GM21390 (cell line): ENCODE measurements at regions not wholly inside any gene's neighbourhood (a gene's known extent, or its start where the extent isn't known, plus 50 kb on each side); places are given as distances from the start of the nearest gene placed in this dataset.

Experiments used
- ATAC-seq: cut with Tn5 transposase; IDR thresholded peaks from one replicate; pipeline ENCODE4 v1.9.1; 2021; ENCODE audit not compliant: unreplicated experiment

- ATAC-seq: no peak
These were observed 195.4 kb upstream of the ZMIZ1 start for GRCh38 chr10:78873413-78873812.

DNA sequence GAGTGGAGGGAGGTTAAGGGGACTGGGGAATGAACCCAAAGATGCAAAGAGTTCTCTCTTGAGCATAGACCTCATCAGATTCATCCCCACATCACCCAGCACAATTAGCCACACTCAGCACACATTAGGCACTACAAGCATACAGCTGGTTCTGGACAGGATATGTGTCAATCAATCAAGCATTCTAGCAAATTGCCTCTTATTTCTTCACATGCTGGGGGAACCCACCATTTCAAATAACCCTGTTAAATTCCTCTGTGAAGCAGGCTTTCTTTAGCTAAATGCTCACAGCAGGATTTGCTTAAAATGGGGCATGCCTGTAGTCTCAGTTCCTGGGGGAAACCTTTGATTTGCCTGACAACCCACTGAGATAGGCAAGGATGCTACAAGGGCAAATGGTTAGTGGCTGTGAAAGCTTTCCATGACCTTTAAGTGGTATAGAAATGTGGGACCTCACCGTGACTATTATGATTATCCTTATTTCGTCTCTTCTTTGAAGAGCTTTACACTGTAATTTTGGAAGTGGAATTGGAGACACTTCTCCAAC, 193.4 kb upstream of the ZMIZ1 start:
- ATAC-seq: no peak

GRCh38 chr10:78875932-78876331, 192.8 kb upstream of the ZMIZ1 start:
- no peak for ATAC-seq

GRCh38 chr10:78876449-78876848, 192.3 kb upstream of the ZMIZ1 start:
- ATAC-seq: no peak

DNA sequence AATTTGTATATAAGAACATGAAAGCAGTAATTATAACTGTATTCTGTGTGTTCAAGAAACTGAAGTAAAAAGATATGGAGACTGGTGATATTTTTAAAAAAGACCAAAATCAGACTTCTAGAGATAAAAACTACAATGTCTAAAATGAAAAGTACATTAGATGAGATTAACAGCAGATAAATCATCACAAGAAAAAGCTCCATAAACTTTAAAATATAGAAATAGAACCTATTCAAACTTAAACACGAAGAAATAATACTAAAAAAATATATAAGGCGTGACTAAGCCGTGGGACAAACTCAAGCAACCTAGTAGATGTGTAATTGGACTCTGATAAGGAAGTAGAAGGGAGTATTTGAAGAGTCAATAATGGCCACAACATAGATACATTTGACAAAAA, 189.1 kb upstream of the ZMIZ1 start:
- no peak for ATAC-seq

DNA sequence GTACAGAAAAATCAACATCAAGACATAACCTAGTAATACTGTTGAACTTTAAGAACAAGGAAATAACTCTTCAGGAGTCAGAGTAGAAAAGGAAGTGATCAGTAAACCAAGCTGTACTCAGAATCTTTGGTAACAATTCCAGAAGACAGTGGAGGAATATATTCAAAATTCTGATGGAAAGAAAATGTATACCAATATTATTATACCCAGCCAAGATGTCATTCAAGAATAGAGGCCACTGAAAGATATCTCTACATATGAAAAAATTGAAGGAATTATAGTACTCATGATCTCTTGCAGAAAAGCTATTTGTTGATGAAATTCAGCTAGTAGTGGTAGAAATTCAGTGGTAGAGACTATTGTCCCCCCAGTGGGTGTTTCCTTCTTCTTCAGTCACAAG, 182.6 kb upstream of the ZMIZ1 start:
- ATAC-seq: no peak

DNA sequence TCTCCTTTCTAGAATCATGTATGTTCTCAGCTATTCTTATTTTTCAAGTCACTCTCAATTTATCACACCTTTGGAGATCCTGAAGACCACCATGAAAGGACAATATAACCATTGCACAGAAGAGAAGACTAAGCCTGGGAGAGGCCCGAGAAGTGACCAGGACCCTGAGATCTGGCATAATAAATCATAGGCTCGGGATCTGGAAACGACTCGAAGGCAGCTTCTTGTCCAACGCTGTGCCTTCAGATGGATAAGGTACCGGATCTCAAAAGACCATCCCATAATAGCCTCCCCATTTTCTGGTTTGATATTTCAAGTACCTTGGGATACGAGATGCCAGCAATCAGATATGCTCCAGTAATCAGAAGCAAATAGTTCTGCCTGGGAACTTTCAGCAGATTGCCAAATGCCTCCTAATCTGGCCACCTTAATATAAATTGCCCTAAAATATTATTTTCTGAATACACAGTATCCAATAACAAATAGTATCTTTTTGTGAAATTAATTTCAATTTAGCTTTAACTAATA, 179.2 kb upstream of the ZMIZ1 start:
- ATAC-seq: no peak

GRCh38 chr10:78890506-78890905, 178.3 kb upstream of the ZMIZ1 start:
- ATAC-seq: no peak

DNA sequence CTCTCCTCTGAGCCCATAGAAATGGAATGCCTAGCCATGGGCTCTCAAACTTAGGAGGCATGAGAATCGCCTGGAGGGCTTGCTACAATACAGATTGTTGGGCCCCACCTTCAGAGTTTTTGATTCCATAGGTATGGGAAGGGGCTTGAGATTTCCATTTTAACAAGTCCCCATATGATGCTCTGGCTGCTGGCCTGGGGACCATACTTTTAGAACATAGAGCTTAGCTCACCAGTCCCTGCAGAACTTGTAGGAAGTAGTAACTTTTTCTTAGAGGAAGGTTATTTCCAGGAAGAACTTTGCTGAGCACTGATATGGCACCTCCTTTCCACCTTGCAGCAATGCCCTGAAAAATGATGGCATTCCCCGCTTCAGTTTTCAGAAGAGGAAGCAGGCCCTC, 177.0 kb upstream of the ZMIZ1 start:
- no peak for ATAC-seq

GRCh38 chr10:78892338-78893176, 176.2 kb upstream of the ZMIZ1 start:
- ATAC-seq: no peak

- ATAC-seq: no peak
These were observed 175.5 kb upstream of the ZMIZ1 start for GRCh38 chr10:78893217-78893616.

DNA sequence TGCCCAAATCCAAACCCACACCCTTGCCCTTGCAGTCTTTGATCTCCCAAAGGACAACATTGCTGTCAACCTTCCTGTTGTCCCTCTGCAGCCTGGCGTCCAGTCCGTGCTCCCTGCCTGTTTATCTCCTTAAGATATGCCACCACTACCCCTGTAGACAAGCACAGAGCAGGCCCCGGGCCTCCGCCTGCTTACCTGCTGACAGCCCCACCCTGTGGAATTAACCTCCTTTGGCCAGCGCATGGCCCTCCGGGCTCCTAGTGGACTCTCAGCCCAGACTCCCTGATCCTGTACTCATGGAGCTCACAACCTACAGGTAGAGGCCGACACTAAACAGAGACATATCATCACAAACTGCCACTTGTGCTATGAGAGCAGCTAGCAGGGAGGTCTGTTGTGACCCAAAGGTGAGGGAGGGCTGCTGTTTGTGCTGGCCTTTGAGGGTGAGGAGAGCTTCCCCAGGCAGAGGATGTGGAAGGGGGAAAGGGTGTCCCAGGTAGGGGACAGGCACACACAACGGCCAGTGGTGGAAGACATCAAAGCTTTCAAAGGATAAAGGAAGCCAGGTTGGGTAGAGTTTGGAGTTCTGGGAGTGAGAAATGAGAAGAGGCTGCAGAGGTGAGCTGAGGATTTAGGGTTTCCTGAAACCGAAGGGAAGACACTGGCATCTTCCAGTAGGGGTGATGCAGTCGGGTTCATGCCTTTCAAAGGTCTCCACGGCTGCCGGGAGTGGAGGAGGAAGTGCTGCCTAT, 174.5 kb upstream of the ZMIZ1 start:
- no peak for ATAC-seq

DNA sequence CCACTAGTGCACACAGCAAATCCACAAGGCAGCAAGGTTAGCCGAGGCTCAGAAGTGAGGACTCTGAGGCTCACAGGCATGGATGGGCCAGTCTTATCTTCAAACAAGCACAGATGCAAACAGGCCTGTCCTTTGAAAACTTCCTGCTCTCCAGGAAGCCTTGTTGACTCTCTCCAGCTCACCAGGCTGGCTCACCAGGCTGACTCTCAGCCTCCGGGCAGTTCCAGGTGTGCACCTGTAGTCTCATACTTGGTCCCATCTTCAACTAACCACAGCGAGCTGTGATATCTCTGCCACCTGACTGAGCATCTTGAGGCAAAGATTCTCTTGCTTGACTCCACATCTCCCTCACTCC, 173.9 kb upstream of the ZMIZ1 start:
- ATAC-seq: no peak

DNA sequence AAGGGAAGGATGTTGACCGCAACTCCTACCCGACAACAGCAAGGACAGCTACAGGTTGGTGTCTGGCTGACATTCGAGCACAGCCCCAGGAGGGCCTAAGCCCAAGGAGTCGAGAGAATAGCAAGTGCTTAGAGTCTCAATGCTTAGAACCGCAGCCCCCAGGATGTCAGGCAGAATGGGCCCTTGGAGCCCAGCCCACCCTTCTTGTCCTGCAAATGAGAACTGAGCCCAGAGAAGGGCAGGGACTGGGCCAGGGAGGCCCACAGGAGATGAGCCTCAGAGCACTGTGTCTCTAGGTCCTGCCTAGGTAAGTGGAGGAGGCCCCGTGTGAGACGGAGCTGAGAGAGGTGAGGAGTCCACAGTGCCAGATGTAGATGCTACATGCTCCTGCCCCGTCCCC, 173.3 kb upstream of the ZMIZ1 start:
- ATAC-seq: no peak

- no peak for ATAC-seq
These were observed 172.4 kb upstream of the ZMIZ1 start for GRCh38 chr10:78896159-78896928.

DNA sequence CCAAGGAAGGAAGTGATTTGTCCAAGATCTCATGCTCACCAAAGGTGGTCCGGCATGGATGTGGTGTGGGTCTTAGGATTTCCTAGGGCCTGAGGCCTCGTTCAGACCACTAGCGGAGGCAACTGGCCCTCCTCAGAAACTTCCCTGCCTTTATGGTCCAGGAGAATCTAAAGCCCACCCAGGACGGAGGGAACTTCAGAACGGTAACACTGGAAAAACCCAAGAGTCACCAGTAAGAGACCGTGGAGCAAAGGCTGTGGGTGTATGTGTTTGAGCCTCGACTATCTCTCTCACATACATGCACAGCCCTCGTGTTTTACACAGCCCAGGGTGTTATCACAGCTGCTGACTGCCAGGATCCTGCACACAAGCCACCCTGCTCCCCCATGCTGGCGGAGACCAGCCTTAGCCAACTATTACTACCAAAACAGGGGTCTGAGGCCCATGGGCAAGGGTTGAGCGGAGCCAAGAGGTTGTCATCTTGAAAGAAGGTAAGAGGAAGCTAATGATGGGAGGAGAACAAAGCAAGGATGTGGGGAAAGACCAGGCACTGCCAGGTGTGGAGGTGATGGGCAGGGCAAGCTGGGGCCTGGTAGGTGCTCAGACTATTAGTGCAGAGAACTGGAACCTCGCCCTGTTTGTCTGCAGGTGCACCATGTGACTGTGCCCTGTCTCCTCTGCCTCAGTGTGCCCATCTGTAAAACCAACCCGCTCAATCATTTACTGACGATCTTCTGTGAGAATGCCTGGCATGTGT, 170.2 kb upstream of the ZMIZ1 start:
- ATAC-seq: no peak

GRCh38 chr10:78899098-78899754, 169.5 kb upstream of the ZMIZ1 start:
- no peak for ATAC-seq

- ATAC-seq: no peak
These were observed 168.6 kb upstream of the ZMIZ1 start for GRCh38 chr10:78899996-78900714.

GRCh38 chr10:78900715-78901430, 167.9 kb upstream of the ZMIZ1 start:
- ATAC-seq: no peak
